Spinal cord (tissue), 9 donors: ENCODE measurements at regions not wholly inside any gene's neighbourhood (a gene's known extent, or its start where the extent isn't known, plus 50 kb on each side); places are given as distances from the start of the nearest gene placed in this dataset.
"Not testable (repeated sequence)": the region's sequence is repeated elsewhere in the genome, so short reads cannot be mapped to it uniquely, and the experiment has no call there.

Source experiments
- DNase-seq, 6 donors: peaks; one replicate each; pipeline versions ENCODE4 v3.0.0 to v3.0.0-alpha.2; 2013 to 2015; ENCODE audit warnings: low spot score in 6 of 6, low read depth in 4 of 6
- H3K27ac ChIP-seq: one replicate; pipeline ENCODE4 v1.5.1; 2013; ENCODE audit warnings: low read depth, low read length, control low read depth
- H3K27me3 ChIP-seq: one replicate; pipeline ENCODE4 v1.6.1; 2013; ENCODE audit warnings: low read length; ENCODE audit not compliant: control insufficient read depth, insufficient read depth
- H3K36me3 ChIP-seq: one replicate; pipeline ENCODE4 v1.6.1; 2013; ENCODE audit warnings: low read length; ENCODE audit not compliant: control insufficient read depth, insufficient read depth
- H3K4me1 ChIP-seq: one replicate; pipeline ENCODE4 v1.6.1; 2013; ENCODE audit warnings: low read length; ENCODE audit not compliant: control insufficient read depth, insufficient read depth
- H3K4me3 ChIP-seq: one replicate; pipeline ENCODE4 v1.5.1; 2013; ENCODE audit warnings: low read depth, low read length, control low read depth
- H3K9me3 ChIP-seq: one replicate; pipeline ENCODE4 v1.6.1; 2013; ENCODE audit warnings: low read length; ENCODE audit not compliant: control insufficient read depth, insufficient read depth
- whole genome bisulfite sequencing: methylation state at CpG from one replicate; pipeline ENCODE4 v1.1.5; 2013; ENCODE audit warnings: missing lambda C conversion rate; ENCODE audit not compliant: insufficient coverage; 5-methylcytosine and 5-hydroxymethylcytosine counted together
- donor health status: healthy.

- 75% methylated on average over 4 of the region's 4 CpGs for WGBS
- Histone ChIP-seq H3K27me3 (no peaks in the 10 kb centered on the region), H3K4me3 (no peak overlapping the region), H3K9me3 (no peaks in the 10 kb centered on the region), H3K36me3 (no peaks in the 10 kb centered on the region), H3K4me1 (no peaks in the 10 kb centered on the region), H3K27ac (no peak overlapping the region)
- DNase-seq: no peak
Measured at GRCh38 chr17:16888413-16889087, 83.4 kb downstream of the TNFRSF13B start.

DNA sequence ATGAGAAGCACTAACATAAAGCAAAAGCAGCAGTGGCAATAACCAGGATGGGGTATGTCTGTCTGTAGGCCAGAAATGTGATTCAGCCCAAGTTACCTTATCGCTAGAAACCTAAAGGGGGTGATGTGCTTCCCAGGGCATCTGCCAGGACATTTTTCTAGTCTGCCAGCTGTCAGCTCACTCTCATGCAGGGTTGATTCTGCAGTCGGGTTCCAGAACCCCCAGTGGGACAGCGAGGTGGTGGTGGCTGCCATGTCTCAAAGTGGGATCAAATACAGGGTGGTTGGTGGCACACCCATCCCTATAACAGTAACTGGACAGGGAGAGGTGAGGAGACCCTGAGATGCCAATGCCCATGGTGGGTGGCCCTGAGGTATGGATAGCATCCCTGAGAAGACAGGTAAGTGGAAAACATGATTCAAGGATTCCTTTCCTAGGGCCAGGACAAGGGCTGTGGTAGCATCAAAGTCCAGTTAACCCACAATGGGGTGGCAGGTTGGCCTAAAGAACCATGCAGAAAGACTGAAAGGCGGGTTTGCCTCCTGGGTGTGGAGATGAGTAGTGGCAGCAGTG lies 84.3 kb downstream of the TNFRSF13B start:
- H3K27me3 ChIP-seq: no peaks in the 10 kb centered on the region
- H3K4me3 ChIP-seq: no peak overlapping the region
- DNase-seq: no peak
- H3K4me1 ChIP-seq: no peaks in the 10 kb centered on the region
- WGBS: 92% methylated on average over 3 of the region's 4 CpGs
- H3K36me3 ChIP-seq: no peaks in the 10 kb centered on the region
- no peaks in the 10 kb centered on the region for H3K9me3 ChIP-seq
- H3K27ac ChIP-seq: no peak overlapping the region

DNA sequence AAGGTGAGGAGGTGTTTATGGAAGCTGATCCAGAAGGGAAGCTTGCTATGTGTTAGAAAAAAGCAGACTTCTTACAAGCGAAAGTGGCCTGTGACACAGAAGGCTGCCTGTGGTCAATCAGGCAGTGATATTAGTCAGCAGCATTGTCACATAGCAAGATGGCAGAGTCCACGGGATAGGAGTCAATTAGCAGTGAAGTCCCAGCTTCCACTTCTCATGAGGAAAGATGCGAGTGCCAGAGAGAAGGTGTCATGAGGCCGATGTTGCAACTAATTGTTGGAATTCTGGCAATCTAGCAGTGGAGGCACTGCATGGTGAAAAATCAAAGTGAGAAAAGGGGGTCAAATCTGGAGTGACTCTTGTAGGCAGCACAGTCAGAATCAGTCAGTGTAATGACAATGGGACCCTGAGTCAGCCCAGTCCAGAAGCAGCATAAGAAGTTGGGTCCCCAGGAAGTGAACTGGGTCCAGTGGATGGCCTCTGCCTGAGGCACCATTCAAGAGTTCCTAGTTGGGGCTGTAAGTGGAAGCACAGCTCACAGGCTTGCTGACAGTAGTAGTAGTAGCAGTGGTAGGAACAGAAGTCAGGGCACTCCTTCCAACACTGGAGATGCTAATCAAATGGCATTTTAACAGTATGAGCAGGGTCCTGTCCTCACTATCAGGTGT lies 85.1 kb downstream of the TNFRSF13B start:
- H3K4me3 ChIP-seq: no peak overlapping the region
- H3K36me3 ChIP-seq: no peaks in the 10 kb centered on the region
- DNase-seq: no peak
- H3K9me3 ChIP-seq: no peaks in the 10 kb centered on the region
- no peaks in the 10 kb centered on the region for H3K27me3 ChIP-seq
- no peaks in the 10 kb centered on the region for H3K4me1 ChIP-seq
- WGBS: 59% methylated on average over 4 of the region's 4 CpGs
- no peak overlapping the region for H3K27ac ChIP-seq

DNA sequence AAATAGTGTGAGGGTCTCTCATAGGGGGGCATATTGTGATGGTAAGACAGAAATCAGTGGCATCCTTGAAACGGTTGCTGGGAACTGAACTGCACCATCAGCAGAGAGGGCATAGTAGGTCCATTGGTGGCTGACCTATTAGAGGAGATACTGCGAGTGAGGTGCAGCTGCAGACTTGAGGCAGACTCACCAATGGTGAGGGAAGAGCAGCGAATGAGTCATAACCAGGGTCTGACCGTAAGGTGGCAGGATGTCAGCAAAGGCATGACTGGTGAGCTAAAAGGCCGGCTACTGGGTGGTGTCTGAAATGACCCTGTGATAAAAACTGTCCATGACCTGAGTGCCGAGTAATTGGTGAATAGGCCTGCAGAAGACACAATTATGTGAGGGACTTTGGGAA lies 86.7 kb downstream of the TNFRSF13B start:
- 100% methylated on average over 2 of the region's 6 CpGs for WGBS
- not testable (repeated sequence) for H3K4me1 ChIP-seq, H3K27ac ChIP-seq, DNase-seq, H3K36me3 ChIP-seq, H3K9me3 ChIP-seq, H3K4me3 ChIP-seq, H3K27me3 ChIP-seq

DNA sequence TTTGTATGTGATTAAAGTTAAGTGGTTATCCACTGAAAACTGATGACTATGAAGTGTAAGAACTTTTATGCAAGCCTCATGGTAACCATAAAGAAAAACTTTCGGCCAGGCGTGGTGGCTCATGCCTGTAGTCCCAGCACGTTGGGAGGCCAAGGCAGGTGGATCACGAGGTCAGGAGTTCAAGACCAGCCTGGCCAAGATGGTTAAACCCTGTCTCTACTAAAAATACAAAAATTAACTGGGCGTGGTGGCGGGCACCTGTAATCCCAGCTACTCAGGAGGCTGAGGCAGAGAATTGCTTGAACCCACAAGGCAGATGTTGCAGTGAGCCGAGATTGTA lies 89.0 kb downstream of the TNFRSF13B start:
- DNase-seq, H3K27me3 ChIP-seq, H3K4me1 ChIP-seq, H3K9me3 ChIP-seq, H3K4me3 ChIP-seq, H3K36me3 ChIP-seq, H3K27ac ChIP-seq: not testable (repeated sequence)
- 81% methylated on average over 6 of the region's 7 CpGs for WGBS

DNA sequence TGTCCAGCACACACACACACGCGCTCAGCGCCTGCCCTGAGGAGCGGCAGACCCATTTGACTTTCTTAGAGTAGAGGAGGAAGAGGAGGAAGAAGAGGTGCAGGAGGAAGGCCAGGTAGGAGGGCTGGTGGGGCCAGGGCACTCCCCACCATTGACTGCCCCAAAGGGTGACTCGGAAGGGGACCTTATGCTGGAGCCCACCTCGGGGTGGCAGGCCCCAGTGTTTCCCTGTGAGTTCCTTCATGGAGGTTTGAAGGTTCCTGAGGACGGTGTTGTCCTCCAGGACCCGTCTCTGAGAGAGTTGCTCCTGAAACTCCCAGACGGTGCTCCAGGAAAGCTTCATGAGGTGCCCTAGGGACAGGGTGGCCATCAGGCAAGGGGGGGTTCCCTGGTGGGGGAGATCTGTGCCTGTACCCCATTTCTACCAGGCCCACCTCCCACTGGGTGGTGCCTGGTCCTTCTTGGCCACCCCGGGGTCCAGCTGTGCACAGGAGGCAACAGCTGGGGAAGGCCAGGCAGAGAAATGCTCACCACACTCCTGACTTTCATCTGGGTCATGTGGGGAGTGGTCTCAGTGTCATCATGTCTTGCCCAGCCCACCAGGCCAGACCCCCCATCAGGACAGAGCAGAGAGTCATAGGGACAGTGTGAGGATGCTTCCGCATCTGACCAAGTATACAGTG lies 89.5 kb downstream of the TNFRSF13B start:
- Histone ChIP-seq H3K27ac (no peak overlapping the region), H3K4me3 (no peak overlapping the region), H3K9me3 (no peaks in the 10 kb centered on the region), H3K27me3 (no peaks in the 10 kb centered on the region), H3K36me3 (no peaks in the 10 kb centered on the region), H3K4me1 (no peaks in the 10 kb centered on the region)
- 90% methylated on average over 6 of the region's 11 CpGs for WGBS
- DNase-seq: no peak

GRCh38 chr17:16881239-16881924 lies 90.5 kb downstream of the TNFRSF13B start:
- Histone ChIP-seq H3K27ac (no peak overlapping the region), H3K4me3 (no peak overlapping the region), H3K9me3 (no peaks in the 10 kb centered on the region), H3K27me3 (no peaks in the 10 kb centered on the region), H3K4me1 (no peaks in the 10 kb centered on the region), H3K36me3 (no peaks in the 10 kb centered on the region)
- whole genome bisulfite sequencing: 98% methylated on average over 9 of the region's 9 CpGs
- DNase-seq: no peak

GRCh38 chr17:16880843-16881230 lies 91.1 kb downstream of the TNFRSF13B start:
- WGBS: 95% methylated on average over 9 of the region's 9 CpGs
- DNase-seq: no peak
- H3K4me1 ChIP-seq: no peaks in the 10 kb centered on the region
- H3K27ac ChIP-seq: no peak overlapping the region
- no peaks in the 10 kb centered on the region for H3K27me3 ChIP-seq
- H3K9me3 ChIP-seq: no peaks in the 10 kb centered on the region
- no peaks in the 10 kb centered on the region for H3K36me3 ChIP-seq
- H3K4me3 ChIP-seq: no peak overlapping the region

- no peak overlapping the region for H3K4me3 ChIP-seq
- WGBS: 93% methylated on average over 15 of the region's 16 CpGs
- H3K4me1 ChIP-seq: no peaks in the 10 kb centered on the region
- H3K27ac ChIP-seq: no peak overlapping the region
- DNase-seq: no peak
- no peaks in the 10 kb centered on the region for H3K27me3 ChIP-seq
- no peaks in the 10 kb centered on the region for H3K9me3 ChIP-seq
- H3K36me3 ChIP-seq: no peaks in the 10 kb centered on the region
Measured at GRCh38 chr17:16880121-16880842, 91.6 kb downstream of the TNFRSF13B start.
